WI38 (cell line): ENCODE measurements at regions not wholly inside any gene's neighbourhood (a gene's known extent, or its start where the extent isn't known, plus 50 kb on each side); places are given as distances from the start of the nearest gene placed in this dataset.

Source experiments
- H3K4me3 ChIP-seq: 2 replicates; pipeline ENCODE4 v1.5.1; 2011; ENCODE audit warnings: low read depth, mild to moderate bottlenecking, control low read depth, low read length
- CTCF ChIP-seq: IDR thresholded peaks from 2 replicates; pipeline ENCODE4 v1.5.1; 2012; ENCODE audit warnings: low read depth, mild to moderate bottlenecking, control low read depth, low read length

DNA sequence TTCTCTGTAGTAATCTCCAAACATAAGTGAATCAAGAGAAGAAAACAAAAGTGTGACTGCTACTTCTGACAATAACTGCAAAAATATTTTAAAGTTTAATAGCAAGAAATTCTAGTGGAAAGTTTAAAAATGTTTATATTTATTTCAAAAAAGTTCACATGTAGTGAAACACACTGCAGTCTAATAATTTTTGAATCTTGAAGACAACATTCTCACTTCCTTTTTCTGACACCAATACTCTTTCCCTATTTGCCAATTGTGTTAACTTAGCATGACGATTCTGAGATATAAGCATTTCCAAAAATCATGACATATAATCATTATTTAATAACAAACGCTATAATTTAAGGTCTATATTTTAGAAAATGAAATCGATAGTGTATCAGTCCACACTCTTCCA, 429.1 kb upstream of the PKDCC start:
- TF ChIP-seq CTCF, result no peak

DNA sequence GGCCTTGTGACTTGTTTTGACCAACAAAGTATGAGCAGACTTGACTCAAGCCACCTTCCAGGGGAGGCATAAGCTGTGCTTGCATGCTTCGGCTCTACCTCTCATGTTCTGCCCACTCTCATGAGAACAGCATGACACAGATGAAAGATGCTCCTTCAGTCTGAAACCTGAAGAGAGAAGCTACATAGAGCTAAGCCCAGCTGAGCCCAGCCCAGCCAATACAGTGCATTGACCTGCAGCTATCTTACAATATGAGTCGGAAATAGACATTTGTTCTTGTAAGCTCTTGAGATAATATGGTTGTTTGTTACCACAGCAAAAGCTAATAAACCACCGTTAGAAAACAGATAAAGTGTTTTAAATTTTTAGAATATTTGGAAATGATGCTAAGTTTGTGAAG, 426.7 kb upstream of the PKDCC start:
- no peak overlapping the region for H3K4me3 ChIP-seq
- no peak for TF ChIP-seq CTCF

More for the DNA sequence above, 429.1 kb upstream of the PKDCC start:
- no peak overlapping the region for H3K4me3 ChIP-seq

GRCh38 chr2:41621563-41621962, 426.3 kb upstream of the PKDCC start:
- TF ChIP-seq CTCF, result no peak
- no peak overlapping the region for H3K4me3 ChIP-seq

- H3K4me3 ChIP-seq, result no peak overlapping the region
- no peak for TF ChIP-seq CTCF
Measured at GRCh38 chr2:41622301-41622700, 425.5 kb upstream of the PKDCC start.

DNA sequence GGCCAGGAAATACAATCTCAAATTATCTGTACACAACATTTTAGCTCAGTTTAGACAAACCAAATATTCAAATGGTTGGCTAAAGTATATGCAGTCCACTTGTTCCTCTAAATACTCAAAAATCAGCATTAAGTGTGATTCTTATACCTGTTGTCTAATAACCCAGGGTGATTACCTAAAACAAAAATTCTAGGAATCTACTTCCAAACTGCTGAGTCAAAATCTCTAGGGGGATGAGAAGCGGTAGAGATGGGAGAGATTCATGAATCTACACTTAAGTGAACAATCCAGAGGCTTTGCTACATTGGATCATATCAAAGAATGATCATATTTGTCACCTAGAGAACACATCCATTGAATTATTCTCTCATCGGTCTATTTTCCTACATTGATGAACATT, 420.9 kb upstream of the PKDCC start:
- no peak for TF ChIP-seq CTCF
- H3K4me3 ChIP-seq, result no peak overlapping the region

GRCh38 chr2:41634686-41635085, 413.1 kb upstream of the PKDCC start:
- H3K4me3 ChIP-seq, result no peak overlapping the region
- no peak for TF ChIP-seq CTCF

GRCh38 chr2:41644936-41645335, 402.9 kb upstream of the PKDCC start:
- no peak for TF ChIP-seq CTCF
- H3K4me3 ChIP-seq, result no peak overlapping the region
